ENCODE measurements at regions not wholly inside any gene's neighbourhood (a gene's known extent, or its start where the extent isn't known, plus 50 kb on each side); places are given as distances from the start of the nearest gene placed in this dataset.

GRCh38 chr11:81052344-81053158 lies 1611.7 kb upstream of the TENM4 start:
- no peak for DNase-seq (ENCODE audit: extremely low read depth, insufficient read length)
- no peaks in the 10 kb centered on the region for H3K36me3 ChIP-seq (ENCODE audit: control insufficient read depth, insufficient read depth, low read length)
- no peaks in the 10 kb centered on the region for H3K27me3 ChIP-seq (replicated peaks; ENCODE audit: control insufficient read depth, insufficient read depth, low read length)
- H3K4me3 ChIP-seq (replicated peaks; ENCODE audit: low read depth, low read length) = no peak overlapping the region
- TF ChIP-seq CTCF (IDR thresholded peaks at IDR 0.05; ENCODE audit: insufficient read depth, low read length, poor library complexity, severe bottlenecking) = no peak

- Histone ChIP-seq H3K27me3 (replicated peaks; ENCODE audit: control insufficient read depth, insufficient read depth, low read length) (no peaks in the 10 kb centered on the region), H3K4me3 (replicated peaks; ENCODE audit: low read depth, low read length) (no peak overlapping the region), H3K36me3 (ENCODE audit: control insufficient read depth, insufficient read depth, low read length) (no peaks in the 10 kb centered on the region)
- TF ChIP-seq CTCF (IDR thresholded peaks at IDR 0.05; ENCODE audit: insufficient read depth, low read length, poor library complexity, severe bottlenecking) = no peak
- DNase-seq (ENCODE audit: extremely low read depth, insufficient read length) = no peak
These were observed 1599.2 kb upstream of the TENM4 start for GRCh38 chr11:81039916-81040524.

- Histone ChIP-seq H3K4me3 (replicated peaks; ENCODE audit: low read depth, low read length) (no peak overlapping the region), H3K27me3 (replicated peaks; ENCODE audit: control insufficient read depth, insufficient read depth, low read length) (no peaks in the 10 kb centered on the region), H3K36me3 (ENCODE audit: control insufficient read depth, insufficient read depth, low read length) (no peaks in the 10 kb centered on the region)
- TF ChIP-seq CTCF (IDR thresholded peaks at IDR 0.05; ENCODE audit: insufficient read depth, low read length, poor library complexity, severe bottlenecking) = no peak
- no peak for DNase-seq (ENCODE audit: extremely low read depth, insufficient read length)
These were observed 1595.5 kb upstream of the TENM4 start for GRCh38 chr11:81036168-81036870.

GRCh38 chr11:81033779-81034540 lies 1593.1 kb upstream of the TENM4 start:
- DNase-seq (ENCODE audit: extremely low read depth, insufficient read length) = no peak
- Histone ChIP-seq H3K36me3 (ENCODE audit: control insufficient read depth, insufficient read depth, low read length) (no peaks in the 10 kb centered on the region), H3K27me3 (replicated peaks; ENCODE audit: control insufficient read depth, insufficient read depth, low read length) (no peaks in the 10 kb centered on the region), H3K4me3 (replicated peaks; ENCODE audit: low read depth, low read length) (no peak overlapping the region)
- TF ChIP-seq CTCF (IDR thresholded peaks at IDR 0.05; ENCODE audit: insufficient read depth, low read length, poor library complexity, severe bottlenecking) = no peak

GRCh38 chr11:81032906-81033305 lies 1592.1 kb upstream of the TENM4 start:
- TF ChIP-seq CTCF (IDR thresholded peaks at IDR 0.05; ENCODE audit: insufficient read depth, low read length, poor library complexity, severe bottlenecking) = no peak
- H3K4me3 ChIP-seq (replicated peaks; ENCODE audit: low read depth, low read length) = no peak overlapping the region
- DNase-seq (ENCODE audit: extremely low read depth, insufficient read length) = no peak
- H3K27me3 ChIP-seq (replicated peaks; ENCODE audit: control insufficient read depth, insufficient read depth, low read length) = no peaks in the 10 kb centered on the region
- no peaks in the 10 kb centered on the region for H3K36me3 ChIP-seq (ENCODE audit: control insufficient read depth, insufficient read depth, low read length)

All from GM06990 (cell line).